ENCODE measurements at regions not wholly inside any gene's neighbourhood (a gene's known extent, or its start where the extent isn't known, plus 50 kb on each side); places are given as distances from the start of the nearest gene placed in this dataset.

GRCh38 chr5:179431221-179431824, 86.1 kb upstream of the ADAMTS2 start:
- no peak for DNase-seq (ENCODE audit: low read depth in 2 of 3, low spot score in 2 of 3)

- no peak for DNase-seq (ENCODE audit: low read depth in 2 of 3, low spot score in 2 of 3)
Observed at GRCh38 chr5:179430193-179431175, 85.2 kb upstream of the ADAMTS2 start.

DNA sequence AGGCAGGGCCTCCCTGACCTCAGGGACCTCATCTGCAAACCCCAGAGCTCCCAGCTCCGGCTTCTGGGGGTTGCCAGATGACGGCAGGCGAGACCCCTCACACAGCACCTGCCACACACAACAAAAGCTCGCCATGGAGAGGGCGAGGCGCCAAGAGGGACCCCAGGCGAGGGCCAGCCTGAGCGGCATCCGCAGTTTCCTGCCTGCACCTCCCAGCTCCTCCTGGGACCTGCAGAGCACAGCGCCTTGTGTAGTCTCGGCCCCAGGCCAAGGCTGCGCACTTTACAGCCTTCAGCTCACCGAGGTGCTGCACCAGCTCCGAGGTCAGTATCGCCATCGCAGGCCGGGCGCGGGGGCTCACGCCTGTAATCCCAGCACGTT, 82.4 kb upstream of the ADAMTS2 start:
- DNase-seq (ENCODE audit: low read depth in 2 of 3, low spot score in 2 of 3) = no peak

DNA sequence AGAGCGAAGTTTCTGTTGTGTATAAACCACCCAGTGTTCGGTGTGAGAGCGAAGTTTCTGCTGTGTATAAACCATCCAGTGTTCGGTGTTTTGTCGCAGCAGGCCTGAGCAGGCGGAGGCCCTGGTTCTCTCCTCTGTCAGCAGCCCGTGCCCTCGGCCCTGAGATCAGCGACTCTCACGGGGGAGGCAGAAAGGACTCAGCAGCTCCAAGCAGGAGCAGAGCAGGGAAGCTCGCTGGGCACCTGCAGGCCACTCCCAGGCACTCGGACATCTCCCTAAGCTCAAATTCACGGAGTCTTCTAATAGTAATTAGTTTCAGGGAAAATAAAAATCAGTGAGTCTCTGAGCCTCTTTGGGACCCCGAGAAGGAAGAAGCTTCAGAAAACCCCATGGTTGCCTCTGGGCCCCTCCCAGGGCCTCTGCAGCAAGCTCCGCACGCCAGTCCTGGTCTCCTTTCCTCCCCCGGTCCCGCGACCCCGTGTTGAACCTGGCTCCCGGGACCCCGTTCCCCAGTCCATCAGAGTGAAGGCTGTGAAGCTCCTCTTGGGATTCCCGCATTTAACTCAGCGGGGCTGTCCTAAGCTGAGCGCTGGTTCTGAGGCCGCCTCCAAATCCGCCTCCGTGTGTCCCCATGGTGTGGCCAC, 81.9 kb upstream of the ADAMTS2 start:
- no peak for DNase-seq (ENCODE audit: low read depth in 2 of 3, low spot score in 2 of 3)

- DNase-seq (ENCODE audit: low read depth in 2 of 3, low spot score in 2 of 3) = no peak
Observed at GRCh38 chr5:179422908-179423481, 77.7 kb upstream of the ADAMTS2 start.

DNA sequence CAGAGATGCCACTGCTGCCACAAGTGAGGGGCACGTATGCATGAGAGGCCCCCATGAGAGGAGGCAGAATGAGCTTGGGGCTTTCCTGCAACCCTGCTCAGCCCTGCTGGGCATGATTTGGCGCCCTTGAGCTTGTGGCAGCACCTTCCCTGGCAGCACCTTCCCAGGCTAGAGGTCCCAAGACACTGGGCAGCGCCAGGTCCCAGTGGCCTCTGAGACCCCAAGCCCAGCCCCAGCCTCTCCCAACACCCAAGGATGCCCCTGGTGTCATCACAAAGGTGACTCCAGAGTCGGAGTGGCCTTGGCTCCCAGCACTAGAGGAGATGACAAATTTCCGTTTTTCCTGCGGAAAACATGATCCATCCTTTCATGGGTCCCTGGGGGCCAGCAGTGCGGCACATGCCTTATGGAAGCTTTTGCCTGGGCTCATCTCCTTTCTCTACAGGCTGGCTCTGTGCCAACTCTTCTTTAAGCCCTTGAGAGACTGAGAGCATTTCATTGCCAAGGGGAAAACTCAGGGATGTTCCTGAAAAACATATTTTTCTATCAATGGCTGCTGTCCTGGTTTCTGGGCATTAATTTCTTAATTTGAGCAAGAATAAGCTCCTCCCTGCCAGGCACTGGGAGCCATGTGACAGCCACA, 77.1 kb upstream of the ADAMTS2 start:
- DNase-seq (ENCODE audit: low read depth in 2 of 3, low spot score in 2 of 3) = no peak

- no peak for DNase-seq (ENCODE audit: low read depth in 2 of 3, low spot score in 2 of 3)
Observed at GRCh38 chr5:179421144-179421901, 76.1 kb upstream of the ADAMTS2 start.

DNA sequence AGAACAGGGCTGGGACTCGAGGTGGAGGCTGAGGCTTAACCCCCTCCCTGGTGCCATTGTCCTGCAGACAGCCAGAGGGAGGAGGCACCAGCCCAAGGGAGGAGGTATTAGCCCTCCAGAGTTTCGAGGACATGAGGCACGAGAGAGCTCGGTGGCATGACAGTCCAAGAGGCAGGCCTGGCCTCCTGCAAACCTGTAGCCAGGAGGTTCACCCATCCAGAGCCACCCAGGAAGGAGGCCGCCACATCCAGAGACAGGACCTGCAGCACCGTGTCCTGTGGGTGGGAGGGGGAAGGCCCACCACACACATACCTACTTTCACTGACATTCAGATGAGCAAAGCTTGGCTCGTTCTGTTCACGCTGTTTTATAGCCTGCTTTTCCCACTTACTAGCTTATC, 75.2 kb upstream of the ADAMTS2 start:
- no peak for DNase-seq (ENCODE audit: low read depth in 2 of 3, low spot score in 2 of 3)

GRCh38 chr5:179418972-179419371, 73.7 kb upstream of the ADAMTS2 start:
- no peak for DNase-seq (ENCODE audit: low read depth in 2 of 3, low spot score in 2 of 3)

DNA sequence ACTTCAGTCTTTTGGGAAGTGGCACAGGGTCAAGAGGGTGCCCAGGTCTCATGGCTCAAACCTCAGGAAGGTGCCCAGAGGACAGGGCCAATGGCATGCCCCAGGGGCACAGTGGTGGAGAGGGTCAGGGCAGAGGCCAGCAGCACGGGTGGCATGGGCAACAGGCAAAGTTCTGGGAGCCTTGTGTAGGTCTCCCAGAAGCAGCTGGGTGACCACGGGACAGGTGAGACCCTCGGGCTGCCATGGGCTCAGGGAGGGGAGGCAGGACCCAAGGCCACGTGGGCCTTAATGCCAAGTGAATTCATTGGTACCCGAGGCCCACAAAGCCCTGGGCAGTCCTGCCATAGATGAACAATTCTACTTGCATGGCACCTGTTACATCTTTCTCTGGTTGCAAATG, 72.4 kb upstream of the ADAMTS2 start:
- DNase-seq (ENCODE audit: low read depth in 2 of 3, low spot score in 2 of 3) = no peak

- no peak for DNase-seq (ENCODE audit: low read depth in 2 of 3, low spot score in 2 of 3)
Observed at GRCh38 chr5:179417016-179417415, 71.8 kb upstream of the ADAMTS2 start.

GRCh38 chr5:179416114-179416822, 71.0 kb upstream of the ADAMTS2 start:
- DNase-seq (ENCODE audit: low read depth in 2 of 3, low spot score in 2 of 3) = no peak

GRCh38 chr5:179415291-179416060, 70.2 kb upstream of the ADAMTS2 start:
- DNase-seq (ENCODE audit: low read depth in 2 of 3, low spot score in 2 of 3) = no peak

DNA sequence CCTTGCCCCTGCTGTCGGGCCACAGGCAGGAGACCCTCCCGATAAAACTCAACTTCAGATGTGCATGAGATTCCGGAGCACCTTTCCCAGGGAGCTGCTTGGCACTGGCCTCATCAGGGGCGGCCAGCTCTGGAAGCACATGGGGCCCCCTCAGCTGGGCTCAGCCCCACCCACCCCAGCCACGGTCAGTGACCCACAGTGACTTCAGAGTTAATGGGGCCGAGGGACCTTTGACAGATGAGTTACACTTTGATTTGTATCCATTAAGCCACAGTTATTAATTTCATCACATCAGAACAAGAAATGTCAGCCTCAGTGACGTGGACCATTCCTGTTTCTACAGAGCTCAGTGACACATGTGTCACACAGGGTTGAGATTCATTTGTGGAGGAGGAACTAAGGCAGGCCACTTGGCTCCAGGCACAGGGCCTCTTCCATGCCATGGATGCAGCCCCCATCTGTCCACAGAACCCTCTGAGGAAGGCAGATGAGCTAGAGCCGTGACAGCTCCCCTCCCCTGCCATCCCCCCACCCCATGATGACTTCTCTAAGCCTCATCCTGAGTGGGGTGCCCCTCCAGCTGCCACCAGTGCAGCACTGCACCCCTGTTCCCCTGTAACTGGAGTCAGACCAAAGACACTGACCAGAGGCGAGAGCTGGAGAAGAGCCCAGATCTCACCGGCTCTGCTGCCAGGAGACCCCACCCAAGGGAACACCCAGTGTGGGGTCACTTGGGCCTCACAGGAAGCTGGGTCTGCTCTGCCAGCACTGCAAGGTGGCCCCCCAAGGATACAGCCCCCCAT, 69.4 kb upstream of the ADAMTS2 start:
- DNase-seq (ENCODE audit: low read depth in 2 of 3, low spot score in 2 of 3) = no peak

DNA sequence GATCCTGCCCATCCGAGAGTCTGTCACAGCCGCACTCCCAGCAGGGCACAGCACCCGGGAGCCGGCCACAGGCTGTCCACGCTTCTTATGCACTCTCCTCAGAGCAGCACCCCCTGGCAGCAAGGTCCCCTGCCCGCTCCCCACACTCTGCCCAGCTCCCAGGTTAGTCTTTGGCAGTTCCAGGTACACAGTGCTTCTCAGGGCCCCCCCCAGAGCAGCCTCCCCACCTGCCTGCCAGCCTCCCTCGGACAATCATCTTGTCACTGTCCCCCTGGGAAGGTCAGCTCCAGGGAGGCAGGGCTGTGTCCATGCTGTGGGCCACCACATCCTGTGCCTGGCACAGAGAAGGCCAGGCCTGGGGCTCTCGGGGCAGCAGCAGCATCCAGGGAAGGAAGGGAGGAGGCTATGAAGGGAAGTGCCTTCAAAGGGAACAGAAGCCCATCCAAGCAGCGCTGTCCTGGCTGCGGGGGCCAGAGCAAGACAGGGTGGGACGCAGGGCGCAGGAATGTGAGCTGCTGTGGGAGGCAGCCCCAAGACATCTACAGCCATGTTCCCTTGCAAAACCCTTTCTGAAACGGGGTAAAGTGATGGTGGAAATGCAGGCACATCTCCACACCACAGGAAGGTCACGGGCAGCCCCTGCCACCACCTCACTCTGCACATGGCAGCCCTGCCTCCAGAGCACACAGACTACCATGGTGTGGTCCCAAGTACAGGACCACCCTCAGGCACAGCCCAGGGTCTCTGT, 68.6 kb upstream of the ADAMTS2 start:
- no peak for DNase-seq (ENCODE audit: low read depth in 2 of 3, low spot score in 2 of 3)

DNA sequence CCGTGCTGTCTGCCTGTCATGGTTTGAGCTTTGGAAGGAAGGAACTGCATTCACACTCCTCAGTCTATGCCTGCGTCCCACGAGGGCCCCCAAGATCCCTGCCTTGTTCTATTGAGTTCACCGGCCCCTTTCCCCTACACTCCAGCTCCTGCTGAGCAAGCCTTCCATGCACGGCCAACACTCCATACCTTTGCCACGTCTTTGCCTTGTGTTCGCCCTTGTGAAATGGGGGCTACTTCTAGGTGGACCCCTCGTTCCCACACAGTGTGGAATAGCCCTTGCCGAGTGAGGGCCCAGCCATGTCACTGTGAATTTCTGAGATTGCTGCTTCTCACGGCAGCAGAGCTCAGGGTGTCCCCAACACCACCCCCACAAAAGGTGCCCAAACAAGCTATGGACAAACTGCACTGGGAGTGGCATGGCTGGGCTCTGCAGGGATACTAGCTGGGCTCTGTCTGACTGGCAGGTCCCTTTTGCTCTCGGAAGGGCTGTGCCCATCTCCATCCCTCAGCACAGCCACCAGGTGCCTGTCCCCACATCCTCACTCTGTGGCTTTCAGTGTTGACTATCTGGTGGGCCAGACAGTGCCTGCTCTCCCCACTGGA, 67.9 kb upstream of the ADAMTS2 start:
- DNase-seq (ENCODE audit: low read depth in 2 of 3, low spot score in 2 of 3) = no peak
